ENCODE measurements at regions not wholly inside any gene's neighbourhood (a gene's known extent, or its start where the extent isn't known, plus 50 kb on each side); places are given as distances from the start of the nearest gene placed in this dataset.

DNA sequence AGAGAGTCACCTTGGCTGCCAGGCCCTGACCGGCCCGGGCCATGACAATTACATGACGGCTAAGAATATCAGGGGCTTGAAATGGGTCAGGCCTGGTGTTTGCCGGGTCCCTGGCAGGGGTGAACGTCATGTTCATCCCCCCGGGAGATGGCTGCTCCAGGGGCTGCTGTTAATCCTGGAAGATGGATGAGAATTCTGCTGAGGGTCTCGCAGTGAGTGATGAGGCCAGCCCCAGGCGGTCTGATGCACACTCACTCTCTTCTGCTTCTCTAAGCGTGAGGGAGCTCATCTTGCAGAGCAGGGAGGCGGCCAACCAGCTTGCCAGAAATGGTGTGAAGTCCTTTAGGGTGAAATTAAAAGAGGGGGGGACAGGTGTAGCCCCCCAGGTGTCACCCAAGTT is 101.3 kb upstream of the ANO1 start:
- H3K27me3 ChIP-seq, result no peaks in the 10 kb centered on the region
- intact Hi-C loops (cut with DNase I), result no loop called here
- no peaks in the 10 kb centered on the region for H3K36me3 ChIP-seq
- H3K27ac ChIP-seq, result no peak overlapping the region
- H3K4me1 ChIP-seq (ENCODE audit: insufficient read depth), result no peaks in the 10 kb centered on the region
- H3K9me3 ChIP-seq, result no peaks in the 10 kb centered on the region
- no peak overlapping the region for H3K4me3 ChIP-seq
- 85 to 88% (median 85%) methylated on average over 10 of the region's 10 CpGs for WGBS, 3 donors
- TF ChIP-seq POLR2A (IDR thresholded peaks at IDR 0.05), result no peak
- no peak for TF ChIP-seq EP300 (IDR thresholded peaks at IDR 0.05)
- TF ChIP-seq, protein P1, sequence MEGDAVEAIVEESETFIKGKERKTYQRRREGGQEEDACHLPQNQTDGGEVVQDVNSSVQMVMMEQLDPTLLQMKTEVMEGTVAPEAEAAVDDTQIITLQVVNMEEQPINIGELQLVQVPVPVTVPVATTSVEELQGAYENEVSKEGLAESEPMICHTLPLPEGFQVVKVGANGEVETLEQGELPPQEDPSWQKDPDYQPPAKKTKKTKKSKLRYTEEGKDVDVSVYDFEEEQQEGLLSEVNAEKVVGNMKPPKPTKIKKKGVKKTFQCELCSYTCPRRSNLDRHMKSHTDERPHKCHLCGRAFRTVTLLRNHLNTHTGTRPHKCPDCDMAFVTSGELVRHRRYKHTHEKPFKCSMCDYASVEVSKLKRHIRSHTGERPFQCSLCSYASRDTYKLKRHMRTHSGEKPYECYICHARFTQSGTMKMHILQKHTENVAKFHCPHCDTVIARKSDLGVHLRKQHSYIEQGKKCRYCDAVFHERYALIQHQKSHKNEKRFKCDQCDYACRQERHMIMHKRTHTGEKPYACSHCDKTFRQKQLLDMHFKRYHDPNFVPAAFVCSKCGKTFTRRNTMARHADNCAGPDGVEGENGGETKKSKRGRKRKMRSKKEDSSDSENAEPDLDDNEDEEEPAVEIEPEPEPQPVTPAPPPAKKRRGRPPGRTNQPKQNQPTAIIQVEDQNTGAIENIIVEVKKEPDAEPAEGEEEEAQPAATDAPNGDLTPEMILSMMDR (IDR thresholded peaks at IDR 0.05), result no peak
- no peak for DNase-seq

DNA sequence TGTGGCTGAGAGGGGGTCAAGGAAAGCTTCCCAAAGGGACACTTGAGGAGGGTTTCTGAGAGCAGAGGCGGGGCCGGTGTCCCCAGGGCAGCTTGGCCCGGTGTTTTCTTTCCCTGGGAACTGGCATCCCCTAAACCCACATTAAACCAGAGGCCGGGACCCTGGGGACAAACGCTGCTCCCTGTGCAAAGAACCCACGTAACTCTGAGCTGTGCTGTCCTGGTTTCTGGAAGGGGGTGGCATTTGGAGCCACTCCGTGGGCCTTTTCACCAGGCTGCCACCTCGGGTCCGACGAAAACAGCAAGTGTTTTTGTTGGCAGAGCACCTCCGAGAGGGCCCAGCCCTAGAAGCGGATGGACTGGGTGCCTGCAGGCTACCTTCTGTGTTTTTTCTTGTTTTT is 100.2 kb upstream of the ANO1 start:
- TF ChIP-seq, protein P1 (IDR thresholded peaks at IDR 0.05), result no peak
- TF ChIP-seq EP300 (IDR thresholded peaks at IDR 0.05), result no peak
- H3K27me3 ChIP-seq, result no peaks in the 10 kb centered on the region
- H3K9me3 ChIP-seq, result no peaks in the 10 kb centered on the region
- intact Hi-C loops (cut with DNase I), result no loop called here
- no peak overlapping the region for H3K4me3 ChIP-seq
- 72 to 83% (median 75%) methylated on average over 12 of the region's 12 CpGs for WGBS, 3 donors
- no peak overlapping the region for H3K27ac ChIP-seq
- no peaks in the 10 kb centered on the region for H3K4me1 ChIP-seq (ENCODE audit: insufficient read depth)
- no peaks in the 10 kb centered on the region for H3K36me3 ChIP-seq
- no peak for DNase-seq

DNA sequence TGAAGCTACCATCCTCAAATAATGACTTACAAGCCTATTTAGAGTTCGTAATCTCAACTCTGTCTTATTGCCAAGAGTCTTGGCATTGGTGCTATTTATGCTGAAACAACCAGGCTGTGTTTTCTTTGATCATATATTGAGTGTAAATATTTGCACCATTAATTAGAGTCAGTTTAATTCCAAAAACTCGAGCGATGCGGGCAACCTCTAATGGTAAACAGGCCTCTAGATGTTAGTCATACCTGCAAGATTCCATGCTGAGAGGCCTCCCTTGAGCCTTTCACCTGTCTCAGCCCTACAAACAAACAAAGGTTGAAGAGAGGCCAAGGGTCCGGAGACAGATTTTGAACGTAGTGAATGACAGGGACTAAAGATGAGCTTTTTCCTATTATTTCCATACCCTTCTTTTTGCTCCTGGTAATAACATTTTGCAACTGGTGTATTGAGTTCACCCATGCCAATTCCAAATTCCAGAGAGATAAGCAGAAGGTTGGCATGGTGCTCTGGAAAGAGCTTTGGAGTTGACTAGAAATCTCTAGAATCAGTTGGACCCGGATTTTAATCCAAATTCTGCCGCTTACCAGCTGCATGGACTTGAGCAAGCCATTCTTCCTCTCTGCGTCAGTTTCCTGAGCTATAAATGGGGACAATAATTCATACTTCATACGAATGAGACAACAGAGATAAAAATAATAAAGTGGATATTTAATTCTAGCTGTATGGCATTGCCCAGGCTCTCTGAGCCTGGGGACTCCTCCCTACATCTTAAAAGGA is 99.1 kb upstream of the ANO1 start:
- 61 to 67% (median 62%) methylated on average over 10 of the region's 10 CpGs for WGBS, 3 donors
- Histone ChIP-seq H3K9me3 (no peaks in the 10 kb centered on the region), H3K27me3 (no peaks in the 10 kb centered on the region), H3K4me1 (ENCODE audit: insufficient read depth) (no peaks in the 10 kb centered on the region), H3K36me3 (no peaks in the 10 kb centered on the region), H3K27ac (no peak overlapping the region), H3K4me3 (no peak overlapping the region)
- DNase-seq, result no peak
- intact Hi-C loops (cut with DNase I), result no loop called here
- TF ChIP-seq, protein P1 (IDR thresholded peaks at IDR 0.05), result no peak
- no peak for TF ChIP-seq EP300 (IDR thresholded peaks at IDR 0.05)
- TF ChIP-seq POLR2A (IDR thresholded peaks at IDR 0.05), result no peak

DNA sequence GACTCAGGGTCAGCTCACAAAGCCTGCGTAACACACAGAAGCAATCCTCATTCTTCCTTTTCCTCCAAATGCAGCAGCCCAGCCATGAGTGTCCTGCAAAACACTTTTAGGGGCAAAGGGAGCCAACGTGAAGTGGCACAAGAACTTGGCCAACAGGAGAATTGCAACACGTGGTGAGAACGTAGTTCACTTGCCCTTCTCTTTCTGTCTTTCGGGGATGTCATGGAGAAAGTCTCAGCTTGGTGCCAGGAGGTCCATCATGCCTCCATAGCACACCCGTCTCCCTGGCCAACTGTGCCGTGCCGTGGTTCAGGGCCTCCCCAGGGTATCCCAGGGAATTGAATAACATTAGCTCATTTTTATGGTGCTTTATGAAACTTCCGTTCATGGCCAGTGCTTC is 98.5 kb upstream of the ANO1 start:
- WGBS, 3 donors, result 68 to 77% (median 70%) methylated on average over 9 of the region's 9 CpGs
- TF ChIP-seq POLR2A (IDR thresholded peaks at IDR 0.05), result no peak
- intact Hi-C loops (cut with DNase I), result no loop called here
- no peaks in the 10 kb centered on the region for H3K36me3 ChIP-seq
- no peaks in the 10 kb centered on the region for H3K27me3 ChIP-seq
- peaks cover 2% of the 10 kb centered on the region for H3K4me1 ChIP-seq (ENCODE audit: insufficient read depth)
- no peak overlapping the region for H3K4me3 ChIP-seq
- no peaks in the 10 kb centered on the region for H3K9me3 ChIP-seq
- DNase-seq, result no peak
- no peak overlapping the region for H3K27ac ChIP-seq

DNA sequence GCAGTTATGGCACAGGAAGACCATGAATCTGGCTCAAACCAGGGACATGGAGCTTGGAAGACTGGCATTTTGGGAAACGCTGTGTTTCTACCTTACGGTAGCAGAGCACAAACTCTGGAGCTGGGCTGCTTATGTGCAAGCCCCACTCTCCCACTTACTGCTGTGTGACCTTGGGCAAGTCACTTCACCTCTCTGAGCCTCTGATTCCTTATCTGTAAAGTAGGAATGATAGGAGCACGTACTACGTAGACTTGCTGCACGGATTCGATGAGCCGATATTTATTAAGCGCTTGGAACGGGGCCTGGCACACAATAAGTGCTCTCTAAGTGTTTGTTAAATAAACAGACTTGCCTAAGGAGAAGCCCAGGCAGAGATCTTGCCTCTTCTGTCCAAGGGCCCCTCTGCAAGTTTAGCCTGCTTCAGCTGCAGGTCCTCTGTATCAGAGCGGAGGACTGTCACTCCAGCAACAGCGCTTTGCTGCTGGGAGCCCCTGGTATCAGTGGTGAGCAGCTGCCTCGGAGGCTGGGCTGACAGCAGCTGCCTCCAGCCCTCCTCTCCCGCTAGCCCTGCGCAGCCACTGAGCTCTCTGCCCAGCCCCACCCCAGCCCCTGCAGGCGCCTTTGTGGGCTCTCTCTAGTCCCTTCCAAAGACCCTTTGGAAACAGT is 96.9 kb upstream of the ANO1 start:
- H3K27me3 ChIP-seq, result no peaks in the 10 kb centered on the region
- no peaks in the 10 kb centered on the region for H3K9me3 ChIP-seq
- TF ChIP-seq POLR2A (IDR thresholded peaks at IDR 0.05) (no peak), EP300 (IDR thresholded peaks at IDR 0.05) (no peak)
- TF ChIP-seq, protein P1 (IDR thresholded peaks at IDR 0.05), result no peak
- H3K4me3 ChIP-seq, result no peak overlapping the region
- H3K36me3 ChIP-seq, result no peaks in the 10 kb centered on the region
- H3K4me1 ChIP-seq (ENCODE audit: insufficient read depth), result peaks cover 5% of the 10 kb centered on the region
- H3K27ac ChIP-seq, result no peak overlapping the region
- DNase-seq, result no peak
- 32 to 71% (median 50%) methylated on average over 15 of the region's 15 CpGs for WGBS, 3 donors
- intact Hi-C loops (cut with DNase I), result no loop called here

All from ovary (tissue), 7 donors.